ENCODE measurements at regions not wholly inside any gene's neighbourhood (a gene's known extent, or its start where the extent isn't known, plus 50 kb on each side); places are given as distances from the start of the nearest gene placed in this dataset.
A peak's percentile ranks its signal among the peaks of the same experiment; 100 is the strongest.

DNA sequence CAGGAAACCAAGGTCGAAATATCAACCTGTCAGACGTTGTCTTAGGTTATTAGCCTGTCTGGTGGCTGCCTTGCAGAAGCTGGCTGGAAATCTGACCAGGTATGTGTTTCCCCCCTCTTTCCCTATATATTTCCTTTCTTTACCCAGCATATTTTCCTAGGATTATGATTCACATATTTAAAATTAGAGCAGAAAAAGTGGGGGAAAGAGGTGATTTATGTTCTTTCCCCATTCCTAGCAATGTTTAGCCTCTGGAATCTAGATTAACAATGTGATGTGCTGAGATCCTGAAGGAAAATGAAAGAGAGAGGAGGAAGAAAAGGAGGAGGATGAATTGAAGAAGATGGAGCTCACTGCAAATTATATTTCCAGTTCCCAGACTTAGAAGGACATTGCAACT is 421.4 kb upstream of the AUTS2 start:
- intact Hi-C loops (cut with DNase I): no loop called here
- FAIRE-seq: no peak

DNA sequence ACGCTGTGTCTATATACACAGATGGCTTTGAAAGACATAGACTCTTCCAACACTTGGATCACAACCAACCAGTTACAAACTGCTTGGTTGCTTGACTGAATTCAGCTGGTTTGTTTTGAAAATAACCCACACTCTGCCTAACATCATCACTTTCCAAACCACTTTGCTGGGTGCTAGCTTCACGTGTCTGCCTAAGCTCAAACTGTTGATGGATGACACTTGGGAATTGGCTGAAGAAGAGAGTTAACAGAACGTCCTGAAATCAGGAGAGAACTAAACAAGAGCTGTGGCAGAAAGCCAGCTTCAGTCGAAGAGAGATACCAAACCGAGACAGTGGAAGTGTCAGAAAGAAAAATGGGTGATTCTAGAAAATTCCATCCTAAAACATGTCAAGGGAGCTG is 420.8 kb upstream of the AUTS2 start:
- no peaks in the 10 kb centered on the region for H3K36me3 ChIP-seq (ENCODE audit: control insufficient read depth in 2 of 3, insufficient read depth in 3 of 3, low read length in 3 of 3)
- no peak for DNase-seq
- H3K9me3 ChIP-seq (ENCODE audit: control insufficient read depth in 2 of 3, insufficient read depth in 1 of 3, low read length in 3 of 3): no peaks in the 10 kb centered on the region
- no peak for FAIRE-seq
- TF ChIP-seq, protein P1, sequence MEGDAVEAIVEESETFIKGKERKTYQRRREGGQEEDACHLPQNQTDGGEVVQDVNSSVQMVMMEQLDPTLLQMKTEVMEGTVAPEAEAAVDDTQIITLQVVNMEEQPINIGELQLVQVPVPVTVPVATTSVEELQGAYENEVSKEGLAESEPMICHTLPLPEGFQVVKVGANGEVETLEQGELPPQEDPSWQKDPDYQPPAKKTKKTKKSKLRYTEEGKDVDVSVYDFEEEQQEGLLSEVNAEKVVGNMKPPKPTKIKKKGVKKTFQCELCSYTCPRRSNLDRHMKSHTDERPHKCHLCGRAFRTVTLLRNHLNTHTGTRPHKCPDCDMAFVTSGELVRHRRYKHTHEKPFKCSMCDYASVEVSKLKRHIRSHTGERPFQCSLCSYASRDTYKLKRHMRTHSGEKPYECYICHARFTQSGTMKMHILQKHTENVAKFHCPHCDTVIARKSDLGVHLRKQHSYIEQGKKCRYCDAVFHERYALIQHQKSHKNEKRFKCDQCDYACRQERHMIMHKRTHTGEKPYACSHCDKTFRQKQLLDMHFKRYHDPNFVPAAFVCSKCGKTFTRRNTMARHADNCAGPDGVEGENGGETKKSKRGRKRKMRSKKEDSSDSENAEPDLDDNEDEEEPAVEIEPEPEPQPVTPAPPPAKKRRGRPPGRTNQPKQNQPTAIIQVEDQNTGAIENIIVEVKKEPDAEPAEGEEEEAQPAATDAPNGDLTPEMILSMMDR (IDR thresholded peaks at IDR 0.05; ENCODE audit: borderline replicate concordance, extremely low read depth, insufficient read depth): no peak
- H3K9ac ChIP-seq (ENCODE audit: low read length in 3 of 3): no peak overlapping the region
- no peaks in the 10 kb centered on the region for H3K4me1 ChIP-seq (ENCODE audit: control insufficient read depth in 2 of 3, insufficient read depth in 2 of 3, low read depth in 1 of 3, low read length in 3 of 3)
- no peak overlapping the region for H3K27ac ChIP-seq (ENCODE audit: low read depth in 2 of 2, low read length in 2 of 2)
- H3K27me3 ChIP-seq (ENCODE audit: control insufficient read depth, insufficient read depth, low read length): no peaks in the 10 kb centered on the region
- intact Hi-C loops (cut with DNase I): no loop called here
- H3K4me3 ChIP-seq (ENCODE audit: low read length in 3 of 3): no peak overlapping the region

More for the DNA sequence above, 421.4 kb upstream of the AUTS2 start:
- no peaks in the 10 kb centered on the region for H3K36me3 ChIP-seq (ENCODE audit: control insufficient read depth in 2 of 3, insufficient read depth in 3 of 3, low read length in 3 of 3)
- no peak overlapping the region for H3K4me3 ChIP-seq (ENCODE audit: low read length in 3 of 3)
- DNase-seq: no peak
- TF ChIP-seq, protein P1 (IDR thresholded peaks at IDR 0.05; ENCODE audit: borderline replicate concordance, extremely low read depth, insufficient read depth): no peak
- no peak overlapping the region for H3K9ac ChIP-seq (ENCODE audit: low read length in 3 of 3)
- H3K27me3 ChIP-seq (ENCODE audit: control insufficient read depth, insufficient read depth, low read length): no peaks in the 10 kb centered on the region
- H3K4me1 ChIP-seq (ENCODE audit: control insufficient read depth in 2 of 3, insufficient read depth in 2 of 3, low read depth in 1 of 3, low read length in 3 of 3): no peaks in the 10 kb centered on the region
- H3K27ac ChIP-seq (ENCODE audit: low read depth in 2 of 2, low read length in 2 of 2): no peak overlapping the region
- H3K9me3 ChIP-seq (ENCODE audit: control insufficient read depth in 2 of 3, insufficient read depth in 1 of 3, low read length in 3 of 3): no peaks in the 10 kb centered on the region

DNA sequence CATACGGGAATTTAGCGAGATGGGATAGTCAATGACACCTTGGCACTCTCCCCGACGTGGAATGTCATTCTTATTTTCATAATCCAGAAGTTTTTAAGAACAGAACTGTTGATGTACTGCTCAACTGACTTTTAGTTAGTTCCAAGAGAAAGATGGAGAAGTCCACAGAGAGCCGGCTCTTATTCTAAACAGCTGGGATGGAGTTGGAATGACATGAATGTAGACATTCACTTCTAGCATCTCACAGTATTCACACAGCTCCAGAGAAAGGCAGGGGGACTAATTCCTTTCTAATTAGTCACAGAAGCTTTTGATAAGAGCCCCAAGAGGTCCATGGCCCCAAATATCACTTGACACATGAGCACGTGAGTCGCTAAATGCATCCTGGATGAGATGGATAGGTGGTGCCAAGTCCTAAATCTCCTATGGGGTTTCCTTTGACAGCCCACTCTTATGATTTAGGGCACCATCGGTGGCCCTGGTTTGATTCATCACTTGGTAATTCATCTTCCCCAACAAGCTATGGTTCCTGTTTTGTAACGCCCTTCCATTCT is 420.3 kb upstream of the AUTS2 start:
- DNase-seq (peak in 1 of 5 donors; percentile 53), FAIRE-seq (no peak)
- Histone ChIP-seq H3K9me3 (ENCODE audit: control insufficient read depth in 2 of 3, insufficient read depth in 1 of 3, low read length in 3 of 3) (no peaks in the 10 kb centered on the region), H3K4me1 (ENCODE audit: control insufficient read depth in 2 of 3, insufficient read depth in 2 of 3, low read depth in 1 of 3, low read length in 3 of 3) (no peaks in the 10 kb centered on the region), H3K36me3 (ENCODE audit: control insufficient read depth in 2 of 3, insufficient read depth in 3 of 3, low read length in 3 of 3) (no peaks in the 10 kb centered on the region), H3K27ac (ENCODE audit: low read depth in 2 of 2, low read length in 2 of 2) (no peak overlapping the region), H3K27me3 (ENCODE audit: control insufficient read depth, insufficient read depth, low read length) (no peaks in the 10 kb centered on the region), H3K9ac (ENCODE audit: low read length in 3 of 3) (no peak overlapping the region), H3K4me3 (ENCODE audit: low read length in 3 of 3) (no peak overlapping the region)
- intact Hi-C loops (cut with DNase I): no loop called here
- TF ChIP-seq, protein P1 (IDR thresholded peaks at IDR 0.05; ENCODE audit: borderline replicate concordance, extremely low read depth, insufficient read depth): no peak

DNA sequence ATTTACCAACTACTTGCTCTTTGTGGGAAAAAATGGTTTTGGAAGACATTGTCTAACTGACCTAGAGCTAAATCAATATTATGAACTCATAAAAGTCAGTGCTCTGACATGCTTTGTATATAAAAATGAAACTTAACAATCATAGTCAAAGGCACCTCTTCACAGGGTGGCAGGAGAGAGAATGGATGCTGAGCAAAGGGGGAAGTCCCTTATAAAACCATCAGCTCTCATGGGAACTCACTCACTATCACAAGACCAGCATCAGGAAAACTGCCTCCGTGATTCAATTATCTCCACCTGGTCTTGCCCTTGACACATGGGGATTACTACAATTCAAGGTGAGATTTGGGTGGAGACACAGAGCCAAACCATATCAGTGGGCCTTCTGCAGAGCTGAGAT is 417.6 kb upstream of the AUTS2 start:
- Histone ChIP-seq H3K27me3 (ENCODE audit: control insufficient read depth, insufficient read depth, low read length) (no peaks in the 10 kb centered on the region), H3K9ac (ENCODE audit: low read length in 3 of 3) (no peak overlapping the region), H3K27ac (ENCODE audit: low read depth in 2 of 2, low read length in 2 of 2) (no peak overlapping the region), H3K4me3 (ENCODE audit: low read length in 3 of 3) (no peak overlapping the region), H3K36me3 (ENCODE audit: control insufficient read depth in 2 of 3, insufficient read depth in 3 of 3, low read length in 3 of 3) (no peaks in the 10 kb centered on the region), H3K9me3 (ENCODE audit: control insufficient read depth in 2 of 3, insufficient read depth in 1 of 3, low read length in 3 of 3) (no peaks in the 10 kb centered on the region), H3K4me1 (ENCODE audit: control insufficient read depth in 2 of 3, insufficient read depth in 2 of 3, low read depth in 1 of 3, low read length in 3 of 3) (no peaks in the 10 kb centered on the region)
- no peak for DNase-seq
- TF ChIP-seq, protein P1 (IDR thresholded peaks at IDR 0.05; ENCODE audit: borderline replicate concordance, extremely low read depth, insufficient read depth): no peak
- intact Hi-C loops (cut with DNase I): no loop called here
- no peak for FAIRE-seq

Measured in kidney (tissue), 13 donors.